IMR-90 (cell line): ENCODE measurements at regions not wholly inside any gene's neighbourhood (a gene's known extent, or its start where the extent isn't known, plus 50 kb on each side); places are given as distances from the start of the nearest gene placed in this dataset.

Experiments used
- ATAC-seq: fragments of 200-7000 bp; cut with Tn5 transposase; 2 replicates; pipeline ENCODE4 v1.9.1; 2020; ENCODE audit warnings: low read depth, mild to moderate bottlenecking, moderate library complexity
- BruUV-seq: library from RNA; stranded (reverse); fragments of 400-500 nt; replicated peaks from 2 replicates; lab custom pipeline; 2021; lab: Mats Ljungman, UMichigan
- CTCF ChIA-PET: fragments of 300-600 bp; formaldehyde crosslinking; extraction: SDS; loops from one replicate; lab custom pipeline; 2021; ENCODE audit warnings: antibody characterized with exemption; lab: Yijun Ruan, JAX
- POLR2A ChIA-PET: fragments of 300-600 bp; sonication (Branson Sonifier 250); formaldehyde crosslinking; loops from one replicate; lab custom pipeline; 2022; ENCODE audit warnings: antibody characterized with exemption; ENCODE audit not compliant: unreplicated experiment; lab: Charles Lee
- DNase-seq: peaks from one replicate; pipeline ENCODE4 v3.0.0; 2013
- H2AFZ ChIP-seq: replicated peaks from 2 replicates; pipeline ENCODE3; 2013; ENCODE audit warnings: low read length, mild to moderate bottlenecking; ENCODE audit not compliant: poor library complexity
- H2AK5ac ChIP-seq: 2 replicates; pipeline ENCODE4 v1.6.1; 2013; ENCODE audit warnings: low read depth, low read length, inconsistent platforms
- H2AK9ac ChIP-seq: replicated peaks from 2 replicates; pipeline ENCODE3; 2013; ENCODE audit warnings: mild to moderate bottlenecking, low read depth, low read length, moderate library complexity; ENCODE audit not compliant: poor library complexity
- H2BK120ac ChIP-seq: 2 replicates; pipeline ENCODE4 v1.6.1; 2013; ENCODE audit warnings: low read depth, low read length, inconsistent platforms
- H2BK15ac ChIP-seq: 3 replicates; pipeline ENCODE4 v1.6.1; 2013; ENCODE audit warnings: low read depth, low read length, inconsistent platforms
- H2BK20ac ChIP-seq: 2 replicates; pipeline ENCODE4 v1.6.1; 2013; ENCODE audit warnings: low read depth, mild to moderate bottlenecking, inconsistent platforms, low read length, moderate library complexity
- H2BK5ac ChIP-seq: 2 replicates; pipeline ENCODE4 v1.6.1; 2013; ENCODE audit warnings: mild to moderate bottlenecking, low read depth, low read length, inconsistent platforms; ENCODE audit not compliant: poor library complexity, severe bottlenecking
- H3K14ac ChIP-seq: replicated peaks from 2 replicates; pipeline ENCODE4 v1.6.1; 2013; ENCODE audit warnings: low read depth, low read length, inconsistent platforms
- H3K18ac ChIP-seq: 2 replicates; pipeline ENCODE4 v1.6.1; 2013; ENCODE audit warnings: low read depth, low read length, control low read depth
- H3K23ac ChIP-seq: 2 replicates; pipeline ENCODE4 v1.6.1; 2013; ENCODE audit warnings: low read depth, low read length, inconsistent platforms
- H3K27ac ChIP-seq: 2 replicates; pipeline ENCODE4 v1.5.1; 2013; ENCODE audit warnings: mild to moderate bottlenecking, control low read depth, low read length; ENCODE audit not compliant: insufficient read depth
- H3K27me3 ChIP-seq: 2 replicates; pipeline ENCODE4 v1.6.1; 2013; ENCODE audit warnings: low read length; ENCODE audit not compliant: control insufficient read depth, insufficient read depth
- H3K36me3 ChIP-seq: 2 replicates; pipeline ENCODE4 v1.6.1; 2013; ENCODE audit warnings: low read length, mixed read lengths; ENCODE audit not compliant: control insufficient read depth, insufficient read depth
- H3K4ac ChIP-seq: 2 replicates; pipeline ENCODE4 v1.6.1; 2013; ENCODE audit warnings: low read depth, low read length, inconsistent platforms
- H3K4me1 ChIP-seq: 2 replicates; pipeline ENCODE4 v1.6.1; 2013; ENCODE audit warnings: low read length, mixed read lengths; ENCODE audit not compliant: control insufficient read depth, insufficient read depth
- H3K4me2 ChIP-seq: 2 replicates; pipeline ENCODE4 v1.6.1; 2013; ENCODE audit warnings: low read depth, mild to moderate bottlenecking, control low read depth, low read length, moderate library complexity
- H3K4me3 ChIP-seq: 2 replicates; pipeline ENCODE4 v1.5.1; 2013; ENCODE audit warnings: low read depth, mild to moderate bottlenecking, control low read depth, low read length, moderate library complexity; ENCODE audit not compliant: insufficient read depth
- H3K56ac ChIP-seq: 2 replicates; pipeline ENCODE4 v1.6.1; 2013; ENCODE audit warnings: low read length, inconsistent platforms; ENCODE audit not compliant: insufficient read depth; ENCODE audit errors: extremely low read depth
- H3K79me1 ChIP-seq, 2 experiments: 2 replicates each; pipeline ENCODE4 v1.6.1; 2013; ENCODE audit warnings: low read length in 2 of 2, inconsistent platforms in 1 of 2, low read depth in 1 of 2
- H3K9ac ChIP-seq: 2 replicates; pipeline ENCODE4 v1.6.1; 2013; ENCODE audit warnings: low read depth, low read length, control low read depth
- H3K9me1 ChIP-seq: 2 replicates; pipeline ENCODE4 v1.6.1; 2013; ENCODE audit warnings: low read length, inconsistent platforms; ENCODE audit not compliant: insufficient read depth
- H3K9me3 ChIP-seq: 2 replicates; pipeline ENCODE4 v1.6.1; 2013; ENCODE audit warnings: low read length; ENCODE audit not compliant: control insufficient read depth, insufficient read depth
- H4K20me1 ChIP-seq: 2 replicates; pipeline ENCODE4 v1.6.1; 2013; ENCODE audit warnings: low read length, inconsistent platforms; ENCODE audit not compliant: insufficient read depth
- H4K5ac ChIP-seq: 2 replicates; pipeline ENCODE4 v1.6.1; 2013; ENCODE audit warnings: mild to moderate bottlenecking, low read depth, low read length, control low read depth
- H4K8ac ChIP-seq, 2 experiments: 2 replicates each; pipeline ENCODE4 v1.6.1; 2013; ENCODE audit warnings: low read depth in 2 of 2, low read length in 2 of 2, control low read depth in 1 of 2, inconsistent platforms in 1 of 2
- H4K91ac ChIP-seq: 2 replicates; pipeline ENCODE4 v1.6.1; 2013; ENCODE audit warnings: low read depth, low read length, inconsistent platforms; ENCODE audit not compliant: insufficient read depth
- BHLHE40 ChIP-seq: fragments of 150-350 bp; IDR thresholded peaks from 2 replicates; pipeline ENCODE4 v1.6.1; 2016; ENCODE audit warnings: mild to moderate bottlenecking, low read depth, low read length
- CEBPB ChIP-seq: IDR thresholded peaks from 2 replicates; pipeline ENCODE4 v1.6.1; 2012; ENCODE audit warnings: low read depth, low read length, improper control_type of control experiment
- CHD1 ChIP-seq: IDR thresholded peaks from 2 replicates; pipeline ENCODE4 v1.6.1; 2012; ENCODE audit warnings: low read depth, low read length, improper control_type of control experiment
- CTCF ChIP-seq: conservative IDR thresholded peaks from 2 replicates; pipeline ENCODE4 v1.5.1; 2012; ENCODE audit warnings: mild to moderate bottlenecking, low read depth, low read length, improper control_type of control experiment
- ELK1 ChIP-seq: fragments of 150-350 bp; IDR thresholded peaks from 2 replicates; pipeline ENCODE4 v1.6.1; 2016; ENCODE audit warnings: low read depth, mild to moderate bottlenecking, low read length, moderate library complexity, borderline replicate concordance
- FOS ChIP-seq: fragments of 150-350 bp; IDR thresholded peaks from 2 replicates; pipeline ENCODE4 v1.6.1; 2016; ENCODE audit warnings: low read depth, low read length
- MAFK ChIP-seq: IDR thresholded peaks from 2 replicates; pipeline ENCODE4 v1.6.1; 2012; ENCODE audit warnings: low read depth, low read length, improper control_type of control experiment
- MAZ ChIP-seq: IDR thresholded peaks from 2 replicates; pipeline ENCODE4 v1.6.1; 2012; ENCODE audit warnings: low read depth, mild to moderate bottlenecking, low read length, improper control_type of control experiment, moderate library complexity, borderline replicate concordance
- MXI1 ChIP-seq: IDR thresholded peaks from 2 replicates; pipeline ENCODE4 v1.6.1; 2012; ENCODE audit warnings: low read depth, mild to moderate bottlenecking, low read length, moderate library complexity, borderline replicate concordance
- NFE2L2 ChIP-seq: fragments of 150-350 bp; IDR thresholded peaks from 2 replicates; pipeline ENCODE4 v1.6.1; 2016; ENCODE audit warnings: low read depth, mild to moderate bottlenecking, low read length
- POLR2A ChIP-seq: IDR thresholded peaks from 2 replicates; pipeline ENCODE4 v1.6.1; 2012; ENCODE audit warnings: mild to moderate bottlenecking, low read depth, low read length
- RAD21 ChIP-seq: IDR thresholded peaks from 2 replicates; pipeline ENCODE4 v1.6.1; 2012; ENCODE audit warnings: low read length, improper control_type of control experiment
- RCOR1 ChIP-seq: IDR thresholded peaks from 2 replicates; pipeline ENCODE4 v1.6.1; 2012; ENCODE audit warnings: mild to moderate bottlenecking, low read length, improper control_type of control experiment; ENCODE audit not compliant: insufficient replicate concordance
- RFX5 ChIP-seq: IDR thresholded peaks from 2 replicates; pipeline ENCODE4 v1.8.0; 2012; ENCODE audit warnings: low read depth, mild to moderate bottlenecking, low read length, moderate library complexity
- SMC3 ChIP-seq: fragments of 150-350 bp; IDR thresholded peaks from 2 replicates; pipeline ENCODE4 v1.6.1; 2016; ENCODE audit warnings: low read depth, mild to moderate bottlenecking, antibody characterized with exemption, low read length, moderate library complexity
- USF2 ChIP-seq: fragments of 150-350 bp; IDR thresholded peaks from 2 replicates; pipeline ENCODE4 v1.6.1; 2017; ENCODE audit warnings: mild to moderate bottlenecking, antibody characterized with exemption, low read length, low read depth
- WGBS, 2 experiments: methylation state at CpG; one replicate each; pipeline versions ENCODE4 v1.1.5 to v1.1.7; 2013; ENCODE audit warnings: missing lambda C conversion rate in 2 of 2; ENCODE audit not compliant: insufficient read length in 1 of 2; ENCODE audit errors: extremely low coverage in 2 of 2; 5-methylcytosine and 5-hydroxymethylcytosine counted together
- dilution Hi-C: fragments of 300-500 bp; cut with HindIII; formaldehyde crosslinking; loops from one replicate; pipeline ENCODE4 v1.14.3; 2018; ENCODE audit warnings: low sequenced_read_pairs; ENCODE audit not compliant: unreplicated experiment
- in situ Hi-C: fragments of 300-500 bp; cut with MboI; formaldehyde crosslinking; loops from 3 replicates; pipeline ENCODE4 v1.14.3; 2019; ENCODE audit warnings: low sequenced_read_pairs, inconsistent platforms, mixed read lengths
- intact Hi-C: fragments of 100-400 bp; cut with micrococcal nuclease; formaldehyde crosslinking; loops from 2 replicates; pipeline ENCODE4 v1.10.0; 2022

GRCh38 chr2:182652326-182652725 is 63.7 kb upstream of the DNAJC10 start:
- no CpG with 5 or more reads among the region's 6 CpGs for WGBS, 2 experiments
- Histone ChIP-seq H2AFZ (no peak overlapping the region), H2AK5ac (no peak overlapping the region), H3K14ac (no peak overlapping the region), H2BK120ac (no peak overlapping the region), H3K9me3 (no peaks in the 10 kb centered on the region), H3K4me2 (no peak overlapping the region), H4K20me1 (no peaks in the 10 kb centered on the region), H3K79me1 (no peaks in the 10 kb centered on the region), H4K8ac (no peak overlapping the region), H3K9me1 (no peaks in the 10 kb centered on the region), H2BK15ac (no peak overlapping the region), H3K23ac (no peak overlapping the region), H2BK20ac (no peak overlapping the region), H3K27ac (no peak overlapping the region), H3K4me1 (no peaks in the 10 kb centered on the region), H3K56ac (no peak overlapping the region), H3K4me3 (no peak overlapping the region), H3K4ac (no peak overlapping the region), H3K9ac (no peak overlapping the region), H4K91ac (no peak overlapping the region), H3K36me3 (no peaks in the 10 kb centered on the region), H2BK5ac (no peak overlapping the region), H3K18ac (no peak overlapping the region), H4K5ac (no peak overlapping the region), H3K27me3 (no peaks in the 10 kb centered on the region), H2AK9ac (no peak overlapping the region)
- in situ Hi-C loops = loop anchor here (5.0 to 25.0 kb wide), 3 partner anchors 465 to 890 kb away; no protein-coding TSS in a partner anchor
- ATAC-seq (no peak), DNase-seq (no peak)
- TF ChIP-seq POLR2A (no peak), RAD21 (no peak), CEBPB (no peak), MAZ (no peak), RCOR1 (no peak), NFE2L2 (no peak), CTCF (no peak), MXI1 (no peak), SMC3 (no peak), USF2 (no peak), MAFK (no peak), FOS (no peak), CHD1 (no peak), ELK1 (no peak), BHLHE40 (no peak), RFX5 (no peak)
- ChIA-PET CTCF (interaction anchor here (1.4 kb wide), 1 partner anchor 14 kb away, joined by 6 read pairs; no protein-coding TSS in a partner anchor), POLR2A (no interaction called here)
- intact Hi-C loops = loop anchor here (5.0 to 10.0 kb wide), 5 partner anchors 150 to 1548 kb away; no protein-coding TSS in a partner anchor
- dilution Hi-C loops = loop anchor here (25.0 kb wide), 1 partner anchor 465 kb away; no protein-coding TSS in a partner anchor
- no TSS peak for BruUV-seq
